IPS DF 6.9 (cell line): ENCODE measurements at regions not wholly inside any gene's neighbourhood (a gene's known extent, or its start where the extent isn't known, plus 50 kb on each side); places are given as distances from the start of the nearest gene placed in this dataset.
"Not testable (repeated sequence)": the region's sequence is repeated elsewhere in the genome, so short reads cannot be mapped to it uniquely, and the experiment has no call there.

Source experiments
- DNase-seq: peaks from one replicate; pipeline ENCODE4 v3.0.0-alpha.2; 2013; ENCODE audit warnings: low read depth, low spot score
- H3K27ac ChIP-seq: one replicate; pipeline ENCODE4 v1.5.1; 2013; ENCODE audit warnings: low read length, control low read depth
- H3K27me3 ChIP-seq: 2 replicates; pipeline ENCODE4 v1.6.1; 2013; ENCODE audit warnings: mild to moderate bottlenecking, low read length; ENCODE audit not compliant: control insufficient read depth, insufficient read depth
- H3K36me3 ChIP-seq: 2 replicates; pipeline ENCODE4 v1.6.1; 2013; ENCODE audit warnings: low read length; ENCODE audit not compliant: control insufficient read depth, insufficient read depth
- H3K4me1 ChIP-seq: 2 replicates; pipeline ENCODE4 v1.6.1; 2013; ENCODE audit warnings: low read length; ENCODE audit not compliant: control insufficient read depth, insufficient read depth
- H3K4me3 ChIP-seq: 2 replicates; pipeline ENCODE4 v1.5.1; 2013; ENCODE audit warnings: mild to moderate bottlenecking, low read length
- H3K9me3 ChIP-seq: 2 replicates; pipeline ENCODE4 v1.6.1; 2013; ENCODE audit warnings: low read length, inconsistent platforms; ENCODE audit not compliant: control insufficient read depth, insufficient read depth
- WGBS: extraction: QIAGEN DNeasy Blood & Tissue Kit; methylation state at CpG from one replicate; pipeline ENCODE4 v1.1.7; 2013; ENCODE audit warnings: mixed read lengths, missing lambda C conversion rate; ENCODE audit not compliant: insufficient read length, insufficient coverage; 5-methylcytosine and 5-hydroxymethylcytosine counted together

DNA sequence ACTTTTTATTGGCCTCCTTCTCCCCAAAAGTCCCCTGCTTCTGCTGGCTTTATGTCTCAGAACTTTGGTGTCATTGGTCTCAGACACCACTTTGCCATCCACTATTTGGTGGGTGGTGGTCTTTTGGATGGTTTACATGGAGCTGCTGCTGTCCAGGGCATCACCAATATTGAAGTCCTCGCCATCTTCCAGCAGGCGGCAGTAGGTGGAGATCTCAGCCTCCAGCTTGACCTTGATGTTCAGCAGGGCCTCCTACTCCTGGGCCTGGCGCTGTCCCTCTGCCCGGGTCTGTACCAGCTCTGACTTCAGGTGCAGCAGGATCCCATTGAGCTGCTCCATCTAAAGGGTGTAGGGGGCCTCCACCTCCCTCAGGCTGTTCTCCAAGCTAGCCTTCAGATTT lies 148.4 kb upstream of the FOXA2 start:
- no CpG with 5 or more reads among the region's 4 CpGs for WGBS
- H3K27ac ChIP-seq = no peak overlapping the region
- H3K36me3 ChIP-seq = no peaks in the 10 kb centered on the region
- no peaks in the 10 kb centered on the region for H3K27me3 ChIP-seq
- H3K4me1 ChIP-seq = no peaks in the 10 kb centered on the region; the same call in 1 of the 2 replicates
- H3K9me3 ChIP-seq = no peaks in the 10 kb centered on the region
- H3K4me3 ChIP-seq = no peak overlapping the region
- DNase-seq = no peak

DNA sequence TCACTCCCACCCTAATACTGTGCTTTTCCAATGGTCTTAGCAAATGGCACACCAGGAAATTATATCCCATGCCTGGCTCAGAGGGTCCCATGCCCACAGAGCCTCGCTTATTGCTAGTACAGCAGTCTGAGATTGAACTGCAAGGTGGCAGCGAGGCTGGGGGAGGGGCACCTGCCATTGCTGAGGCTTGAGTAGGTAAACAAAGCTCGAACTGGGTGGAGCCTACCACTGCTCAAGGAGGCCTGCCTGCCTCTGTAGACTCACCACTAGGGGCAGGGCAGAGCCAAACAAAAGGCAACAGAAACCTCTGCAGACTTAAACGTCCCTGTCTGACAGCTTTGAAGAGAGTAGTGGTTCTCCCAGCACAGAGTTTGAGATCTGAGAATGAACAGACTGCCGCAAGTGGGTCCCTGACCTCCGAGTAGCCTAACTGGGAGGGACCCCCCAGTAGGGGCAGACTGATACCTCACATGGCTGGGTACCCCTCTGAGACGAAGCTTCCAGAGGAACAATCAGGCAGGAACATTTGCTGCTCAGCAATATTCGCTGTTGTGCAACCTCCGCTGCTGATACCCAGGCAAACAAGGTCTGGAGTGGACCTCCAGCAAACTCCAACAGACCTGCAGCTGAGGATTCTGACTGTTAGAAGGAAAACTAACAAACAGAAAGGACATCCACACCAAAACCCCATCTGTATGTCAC lies 150.7 kb upstream of the FOXA2 start:
- H3K36me3 ChIP-seq, H3K27me3 ChIP-seq, H3K27ac ChIP-seq, H3K9me3 ChIP-seq, H3K4me3 ChIP-seq, H3K4me1 ChIP-seq: not testable (repeated sequence)
- no CpG with 5 or more reads among the region's 9 CpGs for WGBS
- DNase-seq = peak; percentile 31

DNA sequence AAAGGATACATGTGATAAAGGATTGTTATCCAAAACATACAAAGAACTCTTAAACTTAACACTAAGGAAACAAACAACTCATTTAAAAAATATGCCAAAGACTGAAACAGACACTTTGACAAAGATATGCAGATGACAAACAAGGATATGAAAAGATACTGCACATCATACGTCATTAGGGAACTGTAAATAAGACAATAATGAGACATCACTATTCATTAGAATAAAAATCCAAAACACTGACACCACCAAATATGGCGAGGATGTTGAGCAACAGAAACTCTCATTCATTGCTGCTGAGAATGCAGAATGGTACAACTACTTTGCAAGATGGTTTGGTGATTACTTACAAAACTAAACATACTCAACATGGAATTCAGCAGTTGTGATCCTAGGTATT lies 156.5 kb upstream of the FOXA2 start:
- no peaks in the 10 kb centered on the region for H3K4me1 ChIP-seq
- H3K4me3 ChIP-seq = no peak overlapping the region
- H3K36me3 ChIP-seq = no peaks in the 10 kb centered on the region
- no CpG with 5 or more reads among the region's 2 CpGs for WGBS
- H3K27ac ChIP-seq = no peak overlapping the region
- H3K27me3 ChIP-seq = no peaks in the 10 kb centered on the region
- DNase-seq = no peak
- H3K9me3 ChIP-seq = no peaks in the 10 kb centered on the region

DNA sequence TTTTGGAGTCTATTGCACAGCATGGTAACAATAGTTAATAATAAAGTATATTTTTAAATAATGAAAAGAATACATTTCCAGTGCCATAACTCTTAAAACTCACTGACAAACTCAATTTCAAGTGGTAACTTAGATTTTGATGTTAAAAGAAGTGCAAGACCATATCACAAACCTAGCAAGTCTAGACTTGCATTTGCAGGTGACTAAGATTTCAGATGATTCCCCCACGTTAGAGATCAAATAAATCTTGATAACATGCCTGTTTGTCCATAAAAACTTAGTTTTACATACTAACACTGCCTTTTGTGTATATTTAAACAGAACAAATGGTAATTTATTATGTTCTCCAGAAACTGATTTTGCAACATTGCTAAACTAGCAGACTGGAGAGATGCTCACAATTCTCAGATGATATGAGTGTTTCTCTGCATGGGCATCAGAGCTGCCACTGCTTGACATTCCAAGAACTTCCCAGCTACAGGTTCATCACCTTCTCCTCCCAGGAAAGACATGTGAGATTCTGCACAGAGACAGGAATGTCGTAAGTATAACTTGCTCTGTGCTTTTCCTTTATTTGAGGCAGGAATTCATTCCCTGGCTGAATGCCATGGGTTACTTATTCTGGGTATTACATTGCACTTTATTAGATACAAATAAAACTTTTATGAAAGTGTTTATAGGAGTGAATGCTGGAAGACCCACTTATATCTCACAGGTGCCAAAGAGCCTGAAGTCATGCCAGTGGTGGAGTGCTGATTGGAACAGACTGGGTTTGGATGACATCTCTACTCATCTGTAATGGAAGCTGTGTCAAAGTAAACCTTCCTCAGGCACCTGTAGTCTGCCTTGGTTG lies 160.2 kb upstream of the FOXA2 start:
- Histone ChIP-seq H3K9me3 (no peaks in the 10 kb centered on the region), H3K36me3 (no peaks in the 10 kb centered on the region), H3K4me1 (no peaks in the 10 kb centered on the region), H3K27ac (no peak overlapping the region), H3K4me3 (no peak overlapping the region), H3K27me3 (no peaks in the 10 kb centered on the region)
- WGBS = no CpG with 5 or more reads among the region's 2 CpGs
- DNase-seq = no peak

DNA sequence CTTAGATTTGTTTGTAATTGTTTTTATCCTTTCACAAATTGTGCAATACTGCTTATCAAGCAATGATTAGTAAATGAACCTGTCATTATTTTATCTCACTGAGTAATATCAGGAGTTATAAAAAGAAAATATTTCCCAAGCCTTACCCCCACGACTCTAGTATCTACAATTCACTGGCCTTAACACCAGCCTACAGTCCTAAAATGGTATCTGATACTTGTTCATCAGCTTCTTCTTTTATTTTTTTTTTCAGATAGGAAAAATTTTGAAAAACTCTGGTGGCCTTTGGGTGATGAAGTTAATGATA lies 160.8 kb upstream of the FOXA2 start:
- no CpG with 5 or more reads among the region's 1 CpG for WGBS
- DNase-seq = no peak
- H3K9me3 ChIP-seq = no peaks in the 10 kb centered on the region
- H3K4me1 ChIP-seq = no peaks in the 10 kb centered on the region
- H3K36me3 ChIP-seq = no peaks in the 10 kb centered on the region
- no peaks in the 10 kb centered on the region for H3K27me3 ChIP-seq
- H3K4me3 ChIP-seq = no peak overlapping the region
- H3K27ac ChIP-seq = no peak overlapping the region

DNA sequence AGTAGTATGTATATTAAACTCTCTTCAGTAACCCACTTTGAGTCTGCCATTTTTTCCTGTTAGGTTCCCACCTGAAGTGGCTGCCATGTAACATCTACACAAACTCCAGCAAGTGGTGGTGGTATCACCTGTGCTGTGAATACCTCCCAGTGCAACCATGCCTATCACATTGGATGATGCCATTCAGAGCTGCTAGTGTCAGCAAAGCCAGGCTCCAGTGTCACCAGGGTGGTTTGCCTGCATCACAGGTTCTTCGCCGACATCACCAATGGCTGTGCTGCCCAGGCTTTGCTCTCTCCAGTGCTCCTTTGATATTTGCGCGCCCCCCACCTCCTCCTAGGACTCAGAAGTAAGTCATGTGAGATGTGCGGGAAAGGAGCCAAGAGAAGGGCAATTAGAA lies 162.6 kb upstream of the FOXA2 start:
- no peak for DNase-seq
- Histone ChIP-seq H3K27ac (no peak overlapping the region), H3K4me1 (no peaks in the 10 kb centered on the region), H3K36me3 (no peaks in the 10 kb centered on the region), H3K27me3 (no peaks in the 10 kb centered on the region), H3K9me3 (no peaks in the 10 kb centered on the region), H3K4me3 (no peak overlapping the region)
- WGBS = no CpG with 5 or more reads among the region's 5 CpGs

DNA sequence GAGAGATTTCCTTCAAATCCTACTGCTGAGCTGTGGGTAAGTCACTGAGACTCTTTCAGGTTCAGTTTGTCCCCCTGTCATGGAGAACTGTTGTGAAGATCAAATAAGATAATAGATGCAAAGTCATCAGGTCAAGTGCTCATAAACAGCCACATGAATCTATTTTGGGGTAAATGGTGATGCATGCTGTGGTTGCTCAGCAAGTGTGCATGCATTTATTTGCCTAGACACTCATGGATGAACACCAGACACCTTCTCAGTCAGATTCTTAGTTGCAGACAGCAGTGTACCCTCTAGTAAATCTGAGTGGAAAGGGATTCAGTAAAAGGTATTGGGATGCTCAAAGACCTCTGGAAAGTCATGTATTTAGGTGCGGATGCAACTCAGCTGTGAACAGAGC lies 168.0 kb upstream of the FOXA2 start:
- Histone ChIP-seq H3K9me3 (no peaks in the 10 kb centered on the region), H3K27ac (no peak overlapping the region), H3K4me3 (no peak overlapping the region), H3K36me3 (no peaks in the 10 kb centered on the region), H3K4me1 (no peaks in the 10 kb centered on the region), H3K27me3 (no peaks in the 10 kb centered on the region)
- no peak for DNase-seq
- WGBS = no CpG with 5 or more reads among the region's 1 CpG

DNA sequence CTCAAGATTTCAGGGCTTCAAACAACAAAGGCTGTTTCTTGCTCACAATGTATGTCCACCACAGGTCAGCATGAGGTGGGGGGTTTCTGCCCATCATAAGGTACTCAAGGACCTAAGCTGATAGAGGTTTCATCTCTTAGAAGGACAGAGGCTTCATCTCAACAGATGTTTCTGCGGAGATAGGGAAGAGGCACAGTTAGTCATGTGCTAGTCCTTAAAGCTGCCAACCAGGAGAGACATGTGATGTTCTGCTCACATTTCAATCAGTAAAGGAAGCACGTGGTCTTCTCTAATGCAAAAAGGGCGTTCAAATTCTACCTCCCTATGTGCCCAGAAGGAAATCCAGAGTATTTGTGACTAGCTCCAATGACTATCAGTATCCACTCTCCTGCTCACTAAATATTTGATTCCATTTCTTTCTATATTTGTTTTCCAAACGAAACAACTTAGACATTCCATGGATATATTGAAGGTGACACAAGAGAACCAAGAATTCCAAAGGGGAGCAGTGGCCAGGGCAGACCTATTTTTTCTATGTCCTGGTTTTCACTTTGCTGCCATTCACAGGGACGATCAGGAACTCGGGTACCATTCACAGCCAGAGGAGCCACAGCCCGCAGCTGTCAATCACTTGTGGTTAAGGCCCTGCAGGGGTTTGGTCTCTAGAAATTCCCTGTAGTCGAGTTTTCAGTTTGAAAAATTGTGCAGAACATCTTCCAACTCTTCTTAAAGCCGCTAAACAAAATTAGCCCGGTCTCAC lies 173.2 kb upstream of the FOXA2 start:
- H3K36me3 ChIP-seq = no peaks in the 10 kb centered on the region
- H3K27me3 ChIP-seq = no peaks in the 10 kb centered on the region
- no peak for DNase-seq
- no CpG with 5 or more reads among the region's 10 CpGs for WGBS
- H3K9me3 ChIP-seq = no peaks in the 10 kb centered on the region
- no peak overlapping the region for H3K27ac ChIP-seq
- no peak overlapping the region for H3K4me3 ChIP-seq
- no peaks in the 10 kb centered on the region for H3K4me1 ChIP-seq

DNA sequence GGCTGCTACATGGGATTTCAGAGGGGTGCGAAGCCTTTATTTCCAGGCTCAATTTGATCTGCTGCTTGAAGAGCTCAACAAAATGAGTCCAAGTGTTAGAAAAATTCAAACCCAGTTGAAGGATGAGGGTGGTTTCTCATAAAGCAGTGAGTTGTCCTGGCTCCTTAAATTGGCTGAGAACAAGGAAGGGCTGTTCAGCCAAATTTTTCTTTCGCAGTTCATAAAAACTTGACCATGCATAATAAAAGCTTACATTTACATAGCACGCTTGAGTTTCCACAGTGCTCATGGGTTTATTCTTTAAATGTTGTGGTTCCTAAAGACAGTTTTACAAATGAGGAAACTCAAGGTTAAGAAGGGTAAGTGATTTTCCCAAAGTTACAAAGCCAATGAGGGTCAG lies 174.4 kb upstream of the FOXA2 start:
- Histone ChIP-seq H3K4me1 (no peaks in the 10 kb centered on the region), H3K9me3 (no peaks in the 10 kb centered on the region), H3K4me3 (no peak overlapping the region), H3K27me3 (no peaks in the 10 kb centered on the region), H3K27ac (no peak overlapping the region), H3K36me3 (no peaks in the 10 kb centered on the region)
- WGBS = no CpG with 5 or more reads among the region's 3 CpGs
- no peak for DNase-seq

DNA sequence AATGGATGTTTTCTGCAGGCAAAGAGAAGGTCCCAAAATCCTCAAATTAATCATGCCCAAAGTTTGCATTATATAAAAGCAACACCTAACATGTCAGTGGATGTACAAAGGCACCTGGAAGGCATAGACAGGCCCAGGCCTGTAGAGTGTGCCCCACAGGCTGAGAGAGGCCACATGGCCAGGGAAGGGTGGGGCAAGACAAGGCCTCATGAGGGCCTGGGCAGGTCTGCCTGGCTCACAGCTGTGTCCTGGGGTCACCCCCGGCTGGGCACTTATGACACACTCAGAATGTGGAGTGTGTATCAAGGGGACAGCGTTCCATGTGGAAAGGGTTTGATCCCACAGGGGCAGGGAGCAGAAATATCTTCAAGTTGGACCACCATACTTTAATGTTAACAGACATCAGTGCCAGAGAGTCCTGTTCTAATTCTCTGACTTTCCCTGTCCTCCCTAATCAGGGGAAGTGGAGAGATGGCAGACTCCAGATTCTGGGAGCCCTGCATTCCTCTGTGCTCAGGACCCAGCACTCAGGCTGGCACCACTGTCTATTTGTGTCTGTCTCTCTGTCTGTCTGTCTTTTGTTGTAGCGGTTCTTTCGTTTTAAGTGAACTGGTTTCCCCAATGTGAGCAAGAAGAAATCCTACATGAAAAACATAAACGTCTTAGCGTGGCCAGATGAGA lies 178.3 kb upstream of the FOXA2 start:
- WGBS = no CpG with 5 or more reads among the region's 6 CpGs
- H3K9me3 ChIP-seq = no peaks in the 10 kb centered on the region
- H3K27ac ChIP-seq = no peak overlapping the region
- H3K36me3 ChIP-seq = no peaks in the 10 kb centered on the region
- no peak for DNase-seq
- H3K4me1 ChIP-seq = no peaks in the 10 kb centered on the region
- H3K4me3 ChIP-seq = no peak overlapping the region
- no peaks in the 10 kb centered on the region for H3K27me3 ChIP-seq
